Retina (tissue), 1 donor: ENCODE measurements at regions not wholly inside any gene's neighbourhood (a gene's known extent, or its start where the extent isn't known, plus 50 kb on each side); places are given as distances from the start of the nearest gene placed in this dataset.
"Not testable (repeated sequence)": the region's sequence is repeated elsewhere in the genome, so short reads cannot be mapped to it uniquely, and the experiment has no call there.

Experiments used
- DNase-seq: peaks from one replicate; pipeline ENCODE4 v3.0.0-alpha.2; 2016

- DNase-seq, result no peak
Observed at GRCh38 chr14:55986069-55986468, 132.1 kb upstream of the PELI2 start.

- no peak for DNase-seq
Observed at GRCh38 chr14:56000846-56001245, 117.4 kb upstream of the PELI2 start.

GRCh38 chr14:56002342-56002741 is 115.9 kb upstream of the PELI2 start:
- peak; percentile 12 for DNase-seq

GRCh38 chr14:56002876-56003625 is 115.2 kb upstream of the PELI2 start:
- DNase-seq, result no peak

- DNase-seq, result no peak
Observed at GRCh38 chr14:56004323-56004722, 113.9 kb upstream of the PELI2 start.

- no peak for DNase-seq
Observed at GRCh38 chr14:56004786-56005185, 113.4 kb upstream of the PELI2 start.

GRCh38 chr14:56005191-56006053 is 112.8 kb upstream of the PELI2 start:
- DNase-seq, result peak; percentile 31

- not testable (repeated sequence) for DNase-seq
Observed at GRCh38 chr14:56007491-56007890, 110.7 kb upstream of the PELI2 start.

GRCh38 chr14:56008150-56008549 is 110.1 kb upstream of the PELI2 start:
- DNase-seq, result no peak

GRCh38 chr14:56008661-56009060 is 109.5 kb upstream of the PELI2 start:
- not testable (repeated sequence) for DNase-seq

GRCh38 chr14:56023661-56024081 is 94.5 kb upstream of the PELI2 start:
- DNase-seq, result no peak

GRCh38 chr14:56025191-56025590 is 93.0 kb upstream of the PELI2 start:
- no peak for DNase-seq

- DNase-seq, result no peak
Observed at GRCh38 chr14:56026506-56026905, 91.7 kb upstream of the PELI2 start.

GRCh38 chr14:56027421-56027820 is 90.8 kb upstream of the PELI2 start:
- no peak for DNase-seq

GRCh38 chr14:56027916-56028712 is 90.1 kb upstream of the PELI2 start:
- no peak for DNase-seq

- no peak for DNase-seq
Observed at GRCh38 chr14:56036353-56036752, 81.9 kb upstream of the PELI2 start.

- DNase-seq, result no peak
Observed at GRCh38 chr14:56040121-56040520, 78.1 kb upstream of the PELI2 start.

GRCh38 chr14:56044196-56044595 is 74.0 kb upstream of the PELI2 start:
- DNase-seq, result no peak

GRCh38 chr14:56046546-56046945 is 71.7 kb upstream of the PELI2 start:
- DNase-seq, result no peak

- DNase-seq, result no peak
Observed at GRCh38 chr14:56046996-56047395, 71.2 kb upstream of the PELI2 start.

GRCh38 chr14:56049536-56049935 is 68.7 kb upstream of the PELI2 start:
- DNase-seq, result peak; percentile 6

GRCh38 chr14:56055511-56055910 is 62.7 kb upstream of the PELI2 start:
- DNase-seq, result peak; percentile 6

GRCh38 chr14:56056031-56056430 is 62.2 kb upstream of the PELI2 start:
- DNase-seq, result no peak
